Right lobe of liver (tissue), 6 donors: ENCODE measurements at regions not wholly inside any gene's neighbourhood (a gene's known extent, or its start where the extent isn't known, plus 50 kb on each side); places are given as distances from the start of the nearest gene placed in this dataset.
"Not testable (repeated sequence)": the region's sequence is repeated elsewhere in the genome, so short reads cannot be mapped to it uniquely, and the experiment has no call there.

ENCODE experiments used
- ATAC-seq, 4 donors: fragments of 200-7000 bp; cut with Tn5 transposase; one replicate each; pipeline ENCODE4 v1.9.1; 2020; ENCODE audit warnings: mild to moderate bottlenecking in 4 of 4, moderate library complexity in 4 of 4
- DNase-seq, 3 donors: peaks; one replicate each; pipeline ENCODE4 v3.0.0-alpha.2; 2020
- H3K27ac ChIP-seq, 3 donors: fragments of 200-600 bp; one replicate each; pipeline ENCODE4 v1.8.0; 2022
- H3K27me3 ChIP-seq, 2 donors: fragments of 200-600 bp; one replicate each; pipeline ENCODE4 v1.8.0; 2022
- H3K36me3 ChIP-seq, 4 donors: fragments of 200-600 bp; sonication (generic) in 1 of 4; one replicate each; pipeline versions ENCODE4 v1.5.1 to v1.8.0; 2017 to 2022; ENCODE audit warnings: control low read depth in 1 of 4
- H3K4me1 ChIP-seq, 4 donors: fragments of 200-600 bp; sonication (generic) in 1 of 4; one replicate each; pipeline versions ENCODE4 v1.5.1 to v1.8.0; 2017 to 2022; ENCODE audit warnings: control low read depth in 1 of 4
- H3K4me3 ChIP-seq, 3 donors: fragments of 200-600 bp; one replicate each; pipeline ENCODE4 v1.8.0; 2022
- H3K9me3 ChIP-seq, 4 donors: fragments of 200-600 bp; sonication (generic) in 1 of 4; one replicate each; pipeline versions ENCODE4 v1.5.1 to v1.8.0; 2017 to 2022; ENCODE audit warnings: control low read depth in 1 of 4
- CTCF ChIP-seq, 4 donors: fragments of 200-600 bp in 3 of 4; fragments of 450-650 bp in 1 of 4; IDR thresholded peaks; one replicate each; pipeline versions ENCODE4 v1.5.1 to v1.8.0; 2016 to 2022; ENCODE audit warnings: antibody characterized with exemption in 4 of 4, mild to moderate bottlenecking in 2 of 4
- POLR2A ChIP-seq: fragments of 450-650 bp; IDR thresholded peaks from one replicate; pipeline ENCODE4 v1.6.1; 2017; ENCODE audit warnings: antibody characterized with exemption, mild to moderate bottlenecking
- WGBS: methylation state at CpG from one replicate; pipeline ENCODE4 v1.1.6; 2018; ENCODE audit warnings: low coverage, low lambda C conversion rate; ENCODE audit not compliant: insufficient coverage; ENCODE audit errors: missing lambda C conversion rate; 5-methylcytosine and 5-hydroxymethylcytosine counted together
- intact Hi-C, 2 donors: fragments of 100-400 bp; cut with DNase I; formaldehyde crosslinking; loops; one replicate each; pipeline versions ENCODE4 v1.11.2 to v1.14.1; 2022
- donor health status: DM: no; HTN: yes; CAD: no.
- donor health status: DM: no; HTN: no; CAD: no.
- donor health status: DM: no; HTN: no; CAD: no.
- donor health status: DM: no; HTN: yes; CAD: no.
- donor health status: DM: no; HTN: yes; CAD: no.

GRCh38 chr11:11206484-11206883 lies 146.6 kb downstream of the CSNK2A3 start:
- WGBS = 33% methylated on average over 1 of the region's 7 CpGs
- H3K4me3 ChIP-seq = no peak overlapping the region
- TF ChIP-seq POLR2A = no peak
- TF ChIP-seq CTCF (IDR thresholded peaks at IDR 0.05) = no peak

GRCh38 chr11:11202885-11203284 lies 150.2 kb downstream of the CSNK2A3 start:
- intact Hi-C loops = no loop called here
- no peak for TF ChIP-seq CTCF (IDR thresholded peaks at IDR 0.05)
- TF ChIP-seq POLR2A = no peak
- ATAC-seq = no peak

More at GRCh38 chr11:11206484-11206883, 146.6 kb downstream of the CSNK2A3 start:
- H3K9me3 ChIP-seq = peaks cover 0 to 4% (median 0%) of the 10 kb centered on the region in 4 donors
- intact Hi-C loops = no loop called here
- no peak for ATAC-seq
- DNase-seq = no peak
- H3K27ac ChIP-seq = no peak overlapping the region
- no peaks in the 10 kb centered on the region for H3K27me3 ChIP-seq
- H3K36me3 ChIP-seq = no peaks in the 10 kb centered on the region
- H3K4me1 ChIP-seq = no peaks in the 10 kb centered on the region

GRCh38 chr11:11201302-11201701 lies 151.7 kb downstream of the CSNK2A3 start:
- 50% methylated on average over 4 of the region's 4 CpGs for whole genome bisulfite sequencing
- H3K27me3 ChIP-seq, H3K4me1 ChIP-seq, DNase-seq, H3K4me3 ChIP-seq, H3K36me3 ChIP-seq, ATAC-seq, intact Hi-C loops, H3K27ac ChIP-seq, H3K9me3 ChIP-seq: not testable (repeated sequence)

More at GRCh38 chr11:11202885-11203284, 150.2 kb downstream of the CSNK2A3 start:
- no peaks in the 10 kb centered on the region for H3K36me3 ChIP-seq
- WGBS = 63% methylated on average over 2 of the region's 2 CpGs
- no peak for DNase-seq
- H3K27me3 ChIP-seq = no peaks in the 10 kb centered on the region
- no peak overlapping the region for H3K27ac ChIP-seq
- no peaks in the 10 kb centered on the region for H3K4me1 ChIP-seq
- no peak overlapping the region for H3K4me3 ChIP-seq
- peaks cover 0 to 4% (median 0%) of the 10 kb centered on the region in 4 donors for H3K9me3 ChIP-seq

GRCh38 chr11:11192541-11192940 lies 160.5 kb downstream of the CSNK2A3 start:
- H3K27me3 ChIP-seq = no peaks in the 10 kb centered on the region
- H3K4me3 ChIP-seq = no peak overlapping the region
- TF ChIP-seq CTCF (IDR thresholded peaks at IDR 0.05) (no peak), POLR2A (no peak)
- H3K4me1 ChIP-seq = no peaks in the 10 kb centered on the region
- no peaks in the 10 kb centered on the region for H3K36me3 ChIP-seq
- intact Hi-C loops = no loop called here
- no peak overlapping the region for H3K27ac ChIP-seq
- 83% methylated on average over 3 of the region's 3 CpGs for WGBS
- no peak for DNase-seq
- H3K9me3 ChIP-seq = no peaks in the 10 kb centered on the region
- no peak for ATAC-seq

- no peak overlapping the region for H3K27ac ChIP-seq
- no peak for TF ChIP-seq POLR2A
- TF ChIP-seq CTCF (IDR thresholded peaks at IDR 0.05) = no peak
- no peaks in the 10 kb centered on the region for H3K36me3 ChIP-seq
- no peak for ATAC-seq
- no peaks in the 10 kb centered on the region for H3K27me3 ChIP-seq
- H3K9me3 ChIP-seq = no peaks in the 10 kb centered on the region
- intact Hi-C loops = no loop called here
- no peaks in the 10 kb centered on the region for H3K4me1 ChIP-seq
- 88% methylated on average over 1 of the region's 3 CpGs for WGBS
- DNase-seq = no peak
- no peak overlapping the region for H3K4me3 ChIP-seq
These were observed 163.5 kb downstream of the CSNK2A3 start for GRCh38 chr11:11189506-11189905.
